ENCODE measurements at regions not wholly inside any gene's neighbourhood (a gene's known extent, or its start where the extent isn't known, plus 50 kb on each side); places are given as distances from the start of the nearest gene placed in this dataset.

DNA sequence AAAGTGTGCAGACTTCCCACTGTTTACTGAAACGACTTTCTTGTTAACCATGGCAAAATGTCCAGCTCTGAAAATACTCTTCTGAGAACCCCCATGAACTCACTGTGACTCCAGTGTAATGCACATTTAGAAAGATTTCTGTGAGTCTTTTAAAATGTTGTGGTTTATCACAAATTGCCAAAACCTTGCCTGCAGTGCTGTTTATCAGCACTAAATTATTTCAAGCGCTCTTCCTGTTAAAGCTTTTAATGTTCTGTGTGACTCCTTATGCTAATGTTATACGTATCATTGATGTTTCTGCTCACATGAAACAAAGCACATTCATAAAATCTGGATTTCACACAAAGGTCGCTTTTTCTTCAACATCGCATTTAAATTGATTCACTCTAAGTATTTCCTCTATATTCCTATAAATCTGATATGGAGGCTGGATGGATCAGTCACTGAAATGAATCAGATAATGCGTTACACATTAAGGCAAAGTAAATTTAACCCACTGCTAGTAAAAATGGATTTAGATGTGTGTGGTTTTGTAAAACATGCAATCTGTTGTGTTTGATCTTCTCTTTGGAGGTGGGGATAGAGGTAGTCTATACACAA, 521.2 kb downstream of the NYAP2 start:
- TF ChIP-seq POLR2AphosphoS5 (IDR thresholded peaks at IDR 0.05; ENCODE audit: low read depth, low read length) (no peak), TCF7L2 (IDR thresholded peaks at IDR 0.05; ENCODE audit: low read depth, low read length) (no peak), SIN3A (IDR thresholded peaks at IDR 0.05; ENCODE audit: borderline replicate concordance, insufficient read depth, low read depth, low read length) (no peak)
- TF ChIP-seq, protein P1, sequence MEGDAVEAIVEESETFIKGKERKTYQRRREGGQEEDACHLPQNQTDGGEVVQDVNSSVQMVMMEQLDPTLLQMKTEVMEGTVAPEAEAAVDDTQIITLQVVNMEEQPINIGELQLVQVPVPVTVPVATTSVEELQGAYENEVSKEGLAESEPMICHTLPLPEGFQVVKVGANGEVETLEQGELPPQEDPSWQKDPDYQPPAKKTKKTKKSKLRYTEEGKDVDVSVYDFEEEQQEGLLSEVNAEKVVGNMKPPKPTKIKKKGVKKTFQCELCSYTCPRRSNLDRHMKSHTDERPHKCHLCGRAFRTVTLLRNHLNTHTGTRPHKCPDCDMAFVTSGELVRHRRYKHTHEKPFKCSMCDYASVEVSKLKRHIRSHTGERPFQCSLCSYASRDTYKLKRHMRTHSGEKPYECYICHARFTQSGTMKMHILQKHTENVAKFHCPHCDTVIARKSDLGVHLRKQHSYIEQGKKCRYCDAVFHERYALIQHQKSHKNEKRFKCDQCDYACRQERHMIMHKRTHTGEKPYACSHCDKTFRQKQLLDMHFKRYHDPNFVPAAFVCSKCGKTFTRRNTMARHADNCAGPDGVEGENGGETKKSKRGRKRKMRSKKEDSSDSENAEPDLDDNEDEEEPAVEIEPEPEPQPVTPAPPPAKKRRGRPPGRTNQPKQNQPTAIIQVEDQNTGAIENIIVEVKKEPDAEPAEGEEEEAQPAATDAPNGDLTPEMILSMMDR (IDR thresholded peaks at IDR 0.05) = no peak
- TF ChIP-seq, protein P2, sequence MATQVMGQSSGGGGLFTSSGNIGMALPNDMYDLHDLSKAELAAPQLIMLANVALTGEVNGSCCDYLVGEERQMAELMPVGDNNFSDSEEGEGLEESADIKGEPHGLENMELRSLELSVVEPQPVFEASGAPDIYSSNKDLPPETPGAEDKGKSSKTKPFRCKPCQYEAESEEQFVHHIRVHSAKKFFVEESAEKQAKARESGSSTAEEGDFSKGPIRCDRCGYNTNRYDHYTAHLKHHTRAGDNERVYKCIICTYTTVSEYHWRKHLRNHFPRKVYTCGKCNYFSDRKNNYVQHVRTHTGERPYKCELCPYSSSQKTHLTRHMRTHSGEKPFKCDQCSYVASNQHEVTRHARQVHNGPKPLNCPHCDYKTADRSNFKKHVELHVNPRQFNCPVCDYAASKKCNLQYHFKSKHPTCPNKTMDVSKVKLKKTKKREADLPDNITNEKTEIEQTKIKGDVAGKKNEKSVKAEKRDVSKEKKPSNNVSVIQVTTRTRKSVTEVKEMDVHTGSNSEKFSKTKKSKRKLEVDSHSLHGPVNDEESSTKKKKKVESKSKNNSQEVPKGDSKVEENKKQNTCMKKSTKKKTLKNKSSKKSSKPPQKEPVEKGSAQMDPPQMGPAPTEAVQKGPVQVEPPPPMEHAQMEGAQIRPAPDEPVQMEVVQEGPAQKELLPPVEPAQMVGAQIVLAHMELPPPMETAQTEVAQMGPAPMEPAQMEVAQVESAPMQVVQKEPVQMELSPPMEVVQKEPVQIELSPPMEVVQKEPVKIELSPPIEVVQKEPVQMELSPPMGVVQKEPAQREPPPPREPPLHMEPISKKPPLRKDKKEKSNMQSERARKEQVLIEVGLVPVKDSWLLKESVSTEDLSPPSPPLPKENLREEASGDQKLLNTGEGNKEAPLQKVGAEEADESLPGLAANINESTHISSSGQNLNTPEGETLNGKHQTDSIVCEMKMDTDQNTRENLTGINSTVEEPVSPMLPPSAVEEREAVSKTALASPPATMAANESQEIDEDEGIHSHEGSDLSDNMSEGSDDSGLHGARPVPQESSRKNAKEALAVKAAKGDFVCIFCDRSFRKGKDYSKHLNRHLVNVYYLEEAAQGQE (IDR thresholded peaks at IDR 0.05; ENCODE audit: insufficient read depth in 1 of 2, low read depth in 2 of 2, low read length in 1 of 2) = no peak

All from Panc1 (cell line).